ENCODE measurements at regions not wholly inside any gene's neighbourhood (a gene's known extent, or its start where the extent isn't known, plus 50 kb on each side); places are given as distances from the start of the nearest gene placed in this dataset.

DNA sequence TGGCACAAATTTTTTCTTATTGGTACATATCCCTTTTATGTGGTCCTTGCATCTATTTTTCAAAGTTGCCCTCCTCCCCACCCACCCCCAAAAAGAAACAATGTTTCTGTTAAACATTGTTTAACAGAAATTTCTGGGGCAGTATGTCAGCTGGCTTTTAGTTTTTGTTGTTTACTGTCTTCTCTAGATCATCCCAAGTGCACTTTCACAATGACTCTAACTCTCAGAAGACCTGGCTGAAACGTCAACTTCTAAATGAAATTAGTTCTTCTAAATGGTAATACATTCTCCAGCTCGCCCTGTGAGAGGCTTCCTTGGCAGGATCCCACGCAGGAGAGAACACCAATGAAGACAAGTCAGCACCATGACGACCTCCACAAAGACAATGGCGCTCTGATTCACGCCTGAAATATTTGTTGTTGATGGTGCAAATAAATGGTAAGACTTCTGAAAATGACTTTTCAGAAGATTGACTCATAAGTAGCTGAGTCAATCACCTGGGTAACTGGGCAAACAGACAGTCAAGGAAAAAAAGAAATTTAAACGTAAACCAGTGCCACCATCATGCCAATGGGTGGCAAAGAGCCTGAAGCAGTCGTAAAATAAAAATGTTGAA, 293.7 kb downstream of the FZD1 start:
- no peak overlapping the region for H3K9ac ChIP-seq

DNA sequence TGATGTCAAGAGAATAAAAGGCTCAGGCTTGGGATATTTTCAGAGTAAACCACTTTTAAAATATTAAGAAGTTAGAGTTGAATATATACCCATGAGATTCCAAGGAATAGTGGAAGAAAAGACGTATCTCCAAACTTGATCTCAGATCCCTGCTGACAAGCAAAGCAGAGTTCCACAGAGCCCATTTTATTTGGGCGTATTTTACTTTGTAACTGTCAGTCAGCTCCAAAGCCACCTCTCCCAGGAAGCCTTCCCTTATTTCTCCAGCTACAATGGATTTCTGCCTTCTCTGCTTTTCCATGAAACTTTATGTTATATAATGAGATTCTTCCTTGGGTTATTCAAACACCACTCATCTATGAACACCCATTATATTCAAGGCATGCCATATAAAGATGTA, 295.7 kb downstream of the FZD1 start:
- H3K9me3 ChIP-seq (replicated peaks in 1 of 11), result no peaks in the 10 kb centered on the region

More for the DNA sequence above, 293.7 kb downstream of the FZD1 start:
- Histone ChIP-seq H3K27ac (no peak overlapping the region), H3K9me3 (replicated peaks in 1 of 11) (no peaks in the 10 kb centered on the region), H3K4me3 (no peak overlapping the region), H3K27me3 (no peaks in the 10 kb centered on the region), H3K4me1 (no peaks in the 10 kb centered on the region), H3K4me2 (no peak overlapping the region), H4K20me1 (no peaks in the 10 kb centered on the region), H3K36me3 (no peaks in the 10 kb centered on the region)
- no peak for TF ChIP-seq Cebpa-rat (IDR thresholded peaks at IDR 0.05)

DNA sequence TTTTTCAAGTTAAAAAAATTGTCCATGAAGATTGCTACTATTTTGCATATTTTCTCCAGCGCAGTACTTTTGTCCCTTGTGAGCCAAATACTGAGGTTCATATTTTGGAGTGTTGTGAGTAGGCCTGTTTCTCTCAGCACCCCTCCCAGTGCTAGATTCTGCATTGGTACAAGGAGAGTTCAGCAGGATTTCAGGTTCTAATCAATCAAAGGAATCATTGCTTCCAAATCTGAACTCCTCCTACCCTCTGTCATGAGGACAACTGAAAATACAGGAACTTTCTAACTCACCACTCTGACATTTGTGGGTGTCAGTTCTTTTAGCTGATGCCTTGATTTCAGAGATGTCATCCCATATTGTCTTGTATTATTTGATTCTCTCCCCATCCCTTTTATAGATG, 299.9 kb downstream of the FZD1 start:
- Histone ChIP-seq H3K27ac (no peak overlapping the region), H3K9me3 (replicated peaks in 1 of 11) (no peaks in the 10 kb centered on the region), H3K4me3 (no peak overlapping the region), H3K36me3 (no peaks in the 10 kb centered on the region), H3K9ac (no peak overlapping the region), H4K20me1 (no peaks in the 10 kb centered on the region), H3K4me1 (no peaks in the 10 kb centered on the region), H3K27me3 (no peaks in the 10 kb centered on the region), H3K4me2 (no peak overlapping the region)
- no peak for TF ChIP-seq Cebpa-rat (IDR thresholded peaks at IDR 0.05)

More for the DNA sequence above, 295.7 kb downstream of the FZD1 start:
- H4K20me1 ChIP-seq, result no peaks in the 10 kb centered on the region
- no peak overlapping the region for H3K9ac ChIP-seq
- H3K4me1 ChIP-seq, result no peaks in the 10 kb centered on the region
- TF ChIP-seq Cebpa-rat (IDR thresholded peaks at IDR 0.05), result no peak
- no peaks in the 10 kb centered on the region for H3K36me3 ChIP-seq
- H3K4me2 ChIP-seq, result no peak overlapping the region
- H3K4me3 ChIP-seq, result no peak overlapping the region
- H3K27me3 ChIP-seq, result no peaks in the 10 kb centered on the region
- H3K27ac ChIP-seq, result no peak overlapping the region

DNA sequence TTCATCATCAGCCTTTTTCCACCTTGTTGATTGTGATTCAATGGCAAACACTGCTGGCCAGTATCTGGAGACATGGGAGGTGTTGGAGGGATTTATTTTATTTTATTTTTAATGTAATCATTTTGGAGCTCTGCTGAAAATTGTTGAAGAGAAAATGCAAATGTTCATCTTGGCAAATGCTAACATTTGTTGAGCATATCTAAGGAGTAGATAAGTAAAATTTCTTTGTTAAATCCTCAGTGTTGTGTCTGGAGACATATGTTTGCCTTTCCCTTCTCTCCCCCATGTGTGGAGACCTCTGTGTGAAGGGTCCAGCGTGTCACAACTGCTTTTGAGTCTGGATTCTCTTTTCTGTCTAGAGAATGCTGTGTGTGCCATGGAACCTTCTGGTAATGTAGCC, 300.3 kb downstream of the FZD1 start:
- Histone ChIP-seq H3K27ac (no peak overlapping the region), H3K4me3 (no peak overlapping the region), H3K9ac (no peak overlapping the region), H3K9me3 (replicated peaks in 1 of 11) (no peaks in the 10 kb centered on the region), H3K27me3 (no peaks in the 10 kb centered on the region), H4K20me1 (no peaks in the 10 kb centered on the region), H3K4me2 (no peak overlapping the region), H3K36me3 (no peaks in the 10 kb centered on the region), H3K4me1 (no peaks in the 10 kb centered on the region)
- no peak for TF ChIP-seq Cebpa-rat (IDR thresholded peaks at IDR 0.05)

DNA sequence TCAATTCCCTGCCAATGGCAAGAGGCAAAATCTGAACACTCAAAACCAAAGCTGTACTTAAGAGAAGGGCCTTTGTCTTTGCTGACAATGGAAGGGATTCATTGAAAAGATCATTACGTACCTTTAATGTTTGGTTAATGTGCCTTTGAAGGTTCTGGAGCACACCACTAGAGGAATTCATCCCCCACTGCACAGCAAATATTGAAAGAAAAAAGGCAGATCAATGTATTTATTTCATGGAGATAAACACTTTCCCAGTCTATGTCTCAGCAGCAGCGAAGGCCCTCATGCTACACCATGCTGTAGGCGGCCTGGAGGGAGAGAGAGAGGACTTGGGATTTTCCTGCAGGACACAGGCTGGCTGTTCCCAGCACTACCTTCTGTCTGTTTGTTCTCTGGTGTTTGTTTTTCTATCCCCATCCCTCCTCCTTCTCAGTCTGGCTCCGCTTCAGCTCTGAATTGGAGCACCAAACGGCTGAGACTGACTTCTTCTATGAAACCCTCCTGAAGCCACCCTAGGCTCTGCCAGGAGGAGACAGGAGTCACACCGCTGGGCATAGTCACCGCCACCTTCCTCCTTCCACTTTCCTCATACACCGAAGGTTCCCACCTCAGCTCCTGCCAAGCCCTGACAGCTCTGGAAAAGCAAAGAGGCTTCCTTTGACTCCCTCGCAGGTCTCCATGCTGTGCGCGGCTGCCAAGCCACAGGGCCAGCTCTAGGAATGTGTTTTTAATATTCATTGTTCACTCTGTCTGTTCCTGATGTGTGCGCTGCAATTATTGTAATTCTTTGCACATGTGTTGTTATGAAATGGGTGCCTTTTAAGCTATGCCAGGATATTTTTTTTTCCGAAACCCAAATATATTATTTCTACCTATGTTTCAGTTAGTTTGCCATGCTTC, 301.5 kb downstream of the FZD1 start:
- Histone ChIP-seq H3K4me1 (no peaks in the 10 kb centered on the region), H3K27ac (no peak overlapping the region), H4K20me1 (no peaks in the 10 kb centered on the region), H3K27me3 (no peaks in the 10 kb centered on the region), H3K4me3 (no peak overlapping the region), H3K9me3 (replicated peaks in 1 of 11) (no peaks in the 10 kb centered on the region), H3K9ac (no peak overlapping the region), H3K36me3 (no peaks in the 10 kb centered on the region), H3K4me2 (no peak overlapping the region)
- TF ChIP-seq Cebpa-rat (IDR thresholded peaks at IDR 0.05), result no peak

DNA sequence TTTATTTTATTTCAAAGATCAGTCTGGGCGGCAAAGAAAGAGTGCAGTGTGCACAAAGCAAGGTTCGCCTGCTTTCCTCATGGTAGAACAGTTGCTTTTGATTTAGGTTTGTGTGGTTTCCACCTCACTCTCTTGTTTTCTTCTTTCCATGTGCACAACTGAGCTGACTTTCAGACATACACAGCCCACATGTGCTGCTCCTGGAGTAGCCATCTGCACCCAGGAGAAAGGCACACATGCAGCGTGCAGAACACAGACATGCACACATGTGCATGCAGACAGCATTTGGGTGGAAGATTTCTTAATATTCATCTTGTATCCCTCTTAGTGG, 302.1 kb downstream of the FZD1 start:
- no peak for TF ChIP-seq Cebpa-rat (IDR thresholded peaks at IDR 0.05)
- Histone ChIP-seq H3K4me2 (no peak overlapping the region), H3K4me3 (no peak overlapping the region), H3K9me3 (replicated peaks in 1 of 11) (no peaks in the 10 kb centered on the region), H3K36me3 (no peaks in the 10 kb centered on the region), H3K4me1 (no peaks in the 10 kb centered on the region), H4K20me1 (no peaks in the 10 kb centered on the region), H3K27me3 (no peaks in the 10 kb centered on the region), H3K9ac (no peak overlapping the region), H3K27ac (no peak overlapping the region)

DNA sequence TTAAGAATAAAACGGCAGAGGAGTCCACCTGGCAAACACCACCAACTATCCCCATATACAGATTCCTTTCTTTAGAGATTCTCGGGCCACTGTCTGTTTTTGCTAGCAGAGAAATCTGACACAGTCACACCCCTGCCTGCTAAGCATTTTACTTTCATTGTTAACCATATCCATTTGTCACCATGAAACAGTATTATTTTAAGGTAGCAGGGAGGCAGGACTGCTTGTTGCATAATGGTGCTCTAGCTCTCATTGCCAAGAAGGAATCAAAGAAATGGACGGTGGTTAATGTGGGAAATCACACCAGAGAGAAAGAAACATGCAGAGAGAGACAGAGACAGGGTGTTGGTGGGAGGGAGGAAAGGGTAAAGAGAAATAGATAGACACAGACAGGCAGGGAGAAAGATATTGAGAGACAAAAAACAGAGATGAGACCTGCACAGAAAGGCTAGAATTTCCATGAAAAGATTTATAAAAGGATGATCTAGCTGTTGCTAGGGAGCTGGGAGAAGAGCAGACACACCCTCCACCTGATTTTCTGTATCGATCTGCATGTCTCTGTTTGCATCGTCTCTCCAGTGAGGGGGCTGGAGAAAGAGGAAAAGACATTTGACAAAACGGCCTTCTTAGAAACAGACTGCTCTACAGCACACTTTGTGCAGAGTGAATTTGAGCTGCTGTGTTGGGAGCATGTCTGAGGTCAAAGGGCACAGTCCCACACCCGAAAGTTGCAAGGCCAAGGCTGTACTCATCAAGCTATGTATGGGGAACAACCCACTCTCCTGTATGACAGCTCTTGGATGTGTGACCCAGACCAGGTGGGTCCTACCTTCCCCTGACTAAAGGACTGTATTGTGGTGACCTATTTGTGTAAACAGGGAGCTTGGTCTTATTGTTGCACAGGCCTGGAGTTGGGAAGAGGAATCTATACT, 303.1 kb downstream of the FZD1 start:
- Histone ChIP-seq H3K9ac (no peak overlapping the region), H3K4me1 (no peaks in the 10 kb centered on the region), H4K20me1 (no peaks in the 10 kb centered on the region), H3K4me2 (no peak overlapping the region), H3K36me3 (no peaks in the 10 kb centered on the region), H3K4me3 (no peak overlapping the region), H3K27ac (no peak overlapping the region), H3K9me3 (replicated peaks in 1 of 11) (no peaks in the 10 kb centered on the region), H3K27me3 (no peaks in the 10 kb centered on the region)
- TF ChIP-seq Cebpa-rat (IDR thresholded peaks at IDR 0.05), result no peak

DNA sequence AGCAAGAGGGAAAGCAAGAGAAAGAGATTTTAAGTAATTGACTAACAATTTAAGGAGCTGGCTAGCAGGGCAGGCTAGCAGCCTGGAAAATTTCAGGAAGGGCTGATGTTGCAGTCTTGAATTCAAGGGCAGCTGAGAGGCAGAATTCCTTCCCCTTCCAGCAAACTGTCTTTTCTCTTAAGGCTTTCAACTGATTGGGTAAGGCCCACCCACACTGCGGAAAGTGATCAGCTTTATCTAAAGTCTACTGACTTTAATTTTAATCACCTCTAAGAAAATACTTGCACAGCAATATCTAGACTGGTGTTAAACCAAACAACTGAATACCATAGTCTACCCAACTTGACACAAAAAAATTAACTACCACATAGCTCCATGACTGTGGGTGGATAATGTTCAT, 303.9 kb downstream of the FZD1 start:
- Histone ChIP-seq H3K4me2 (no peak overlapping the region), H3K4me1 (no peaks in the 10 kb centered on the region), H3K27me3 (no peaks in the 10 kb centered on the region), H3K4me3 (no peak overlapping the region), H4K20me1 (no peaks in the 10 kb centered on the region), H3K36me3 (no peaks in the 10 kb centered on the region), H3K27ac (no peak overlapping the region), H3K9me3 (replicated peaks in 1 of 11) (no peaks in the 10 kb centered on the region), H3K9ac (no peak overlapping the region)
- TF ChIP-seq Cebpa-rat (IDR thresholded peaks at IDR 0.05), result no peak

DNA sequence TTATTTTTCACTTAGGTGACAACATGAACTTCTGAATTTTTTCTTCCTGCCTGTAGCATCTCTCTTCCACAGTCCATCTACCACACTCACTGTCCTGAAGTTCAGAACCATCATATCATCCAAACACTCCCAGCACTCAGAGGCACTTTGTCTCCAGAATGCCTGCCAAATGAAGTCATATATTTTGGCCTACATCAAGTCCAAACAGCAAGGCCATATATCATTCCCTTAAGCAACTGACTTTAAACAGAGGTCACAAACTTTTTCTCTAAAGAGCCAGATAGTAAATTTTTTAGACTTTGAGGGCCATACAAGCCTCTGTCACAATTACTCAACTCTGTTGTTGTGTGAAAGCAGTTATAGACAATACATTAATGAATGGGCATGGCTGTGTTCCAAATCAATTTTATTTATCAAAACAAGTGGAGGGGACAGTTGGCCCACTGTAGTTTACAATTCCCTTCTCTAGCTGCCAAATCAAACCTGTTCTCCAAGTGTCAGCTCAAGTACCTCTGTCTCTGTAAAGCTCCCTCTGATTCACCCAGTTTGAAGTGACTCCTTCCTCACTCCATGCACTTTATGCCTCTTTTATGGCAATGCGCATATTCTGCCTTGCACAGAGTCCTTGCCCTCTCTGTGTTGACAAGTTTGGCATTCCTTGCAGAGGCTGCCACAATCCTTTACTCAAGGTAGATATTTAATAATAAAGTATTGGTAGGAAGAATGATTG, 305.7 kb downstream of the FZD1 start:
- Histone ChIP-seq H3K36me3 (no peaks in the 10 kb centered on the region), H3K4me1 (no peaks in the 10 kb centered on the region), H3K9me3 (replicated peaks in 1 of 11) (no peaks in the 10 kb centered on the region), H3K4me2 (no peak overlapping the region), H3K9ac (no peak overlapping the region), H4K20me1 (no peaks in the 10 kb centered on the region), H3K27me3 (no peaks in the 10 kb centered on the region), H3K27ac (no peak overlapping the region), H3K4me3 (no peak overlapping the region)
- TF ChIP-seq Cebpa-rat (IDR thresholded peaks at IDR 0.05), result no peak

Measured in BLaER1 treated with 17β-estradiol and CSF1 and Interleukin-3, amounts not matched to agents 10 nM and 100 nM (cell line).